H1 (cell line): ENCODE measurements at regions not wholly inside any gene's neighbourhood (a gene's known extent, or its start where the extent isn't known, plus 50 kb on each side); places are given as distances from the start of the nearest gene placed in this dataset.

ENCODE experiments used
- CTCF ChIA-PET: fragments of 300-600 bp; sonication (Branson Sonifier 250); formaldehyde crosslinking; loops from one replicate; lab custom pipeline; 2021; ENCODE audit not compliant: partially characterized antibody; lab: Charles Lee
- POLR2A ChIA-PET: fragments of 300-600 bp; sonication (Branson Sonifier 250); formaldehyde crosslinking; loops from one replicate; lab custom pipeline; 2021; ENCODE audit warnings: inconsistent platforms; ENCODE audit not compliant: partially characterized antibody; lab: Charles Lee
- DNase-seq, 2 experiments: peaks; one replicate each; pipeline versions ENCODE4 v3.0.0 to v3.0.0-alpha.2; 2010 to 2022; ENCODE audit warnings: low spot score in 2 of 2, low read depth in 1 of 2, mixed read lengths in 1 of 2
- FAIRE-seq: peaks from 2 replicates; lab custom pipeline; 2011; peaks lifted over from hg19 to GRCh38; lab: Jason Lieb, UNC
- H2AFZ ChIP-seq: 2 replicates; pipeline ENCODE4 v1.8.1; 2012; ENCODE audit warnings: low read length, inconsistent platforms
- H2AK5ac ChIP-seq: 2 replicates; pipeline ENCODE4 v1.6.1; 2013; ENCODE audit warnings: low read depth, low read length
- H2BK120ac ChIP-seq: replicated peaks from 2 replicates; pipeline ENCODE3; 2013; ENCODE audit warnings: low read depth, low read length, inconsistent platforms
- H2BK12ac ChIP-seq: 2 replicates; pipeline ENCODE4 v1.6.1; 2013; ENCODE audit warnings: low read depth, low read length
- H2BK15ac ChIP-seq: 2 replicates; pipeline ENCODE4 v1.6.1; 2013; ENCODE audit warnings: low read length
- H2BK20ac ChIP-seq: 2 replicates; pipeline ENCODE4 v1.6.1; 2013; ENCODE audit warnings: low read length
- H2BK5ac ChIP-seq: 2 replicates; pipeline ENCODE4 v1.6.1; 2013; ENCODE audit warnings: low read depth, low read length
- H3K14ac ChIP-seq: 2 replicates; pipeline ENCODE4 v1.6.1; 2013; ENCODE audit warnings: inconsistent platforms; ENCODE audit not compliant: insufficient read length
- H3K18ac ChIP-seq: 2 replicates; pipeline ENCODE4 v1.6.1; 2013; ENCODE audit warnings: low read length; ENCODE audit errors: extremely low read depth
- H3K23ac ChIP-seq: 2 replicates; pipeline ENCODE4 v1.6.1; 2013; ENCODE audit warnings: inconsistent platforms; ENCODE audit not compliant: insufficient read length
- H3K23me2 ChIP-seq: 2 replicates; pipeline ENCODE4 v1.6.1; 2013; ENCODE audit warnings: low read depth, low read length
- H3K27ac ChIP-seq: 2 replicates; pipeline ENCODE4 v1.6.1; 2011; ENCODE audit warnings: low read depth, low read length, inconsistent platforms
- H3K27me3 ChIP-seq, 4 experiments: replicated peaks in 1 of 4; 1 replicate in 1 of 4; 2 replicates in 3 of 4; pipeline versions ENCODE4 v1.6.1 to v1.8.1; 2011 to 2013; ENCODE audit warnings: low read length in 3 of 4, mild to moderate bottlenecking in 3 of 4, inconsistent platforms in 2 of 4, mixed read lengths in 2 of 4, moderate library complexity in 1 of 4; ENCODE audit not compliant: control insufficient read depth in 3 of 4, insufficient read depth in 3 of 4; ENCODE audit errors: extremely low read depth in 1 of 4
- H3K36me3 ChIP-seq, 4 experiments: 2 replicates each; pipeline versions ENCODE4 v1.6.1 to v1.8.1; 2011 to 2013; ENCODE audit warnings: mild to moderate bottlenecking in 4 of 4, low read length in 3 of 4, moderate library complexity in 2 of 4, control low read depth in 1 of 4, inconsistent platforms in 1 of 4; ENCODE audit not compliant: insufficient read depth in 4 of 4, control insufficient read depth in 2 of 4
- H3K4ac ChIP-seq: replicated peaks from 2 replicates; pipeline ENCODE3; 2013; ENCODE audit warnings: low read length, low read depth, mixed read lengths, inconsistent platforms; ENCODE audit not compliant: insufficient read length
- H3K4me1 ChIP-seq, 4 experiments: replicated peaks in 1 of 4; 1 replicate in 1 of 4; 2 replicates in 3 of 4; pipeline versions ENCODE4 v1.6.1 to v1.8.1; 2011 to 2013; ENCODE audit warnings: low read length in 3 of 4, inconsistent platforms in 2 of 4, mixed read lengths in 1 of 4; ENCODE audit not compliant: insufficient read depth in 4 of 4, control insufficient read depth in 3 of 4
- H3K4me2 ChIP-seq, 2 experiments: 2 replicates each; pipeline versions ENCODE4 v1.6.1 to v1.8.1; 2011 to 2013; ENCODE audit warnings: low read depth in 2 of 2, low read length in 2 of 2, control low read depth in 1 of 2, inconsistent platforms in 1 of 2, mild to moderate bottlenecking in 1 of 2; ENCODE audit not compliant: insufficient read depth in 1 of 2
- H3K4me3 ChIP-seq, 4 experiments: fragments of 200-600, 300-600 bp in 1 of 4; sonication (generic), shearing (Covaris generic), sonication (Bioruptor Twin) in 1 of 4; 2 replicates each; pipeline versions ENCODE4 v1.5.1 to v1.8.1; 2011 to 2016; ENCODE audit warnings: low read length in 4 of 4, low read depth in 3 of 4, control low read depth in 2 of 4, inconsistent platforms in 2 of 4, mild to moderate bottlenecking in 2 of 4, mixed read lengths in 1 of 4, moderate library complexity in 1 of 4; ENCODE audit not compliant: insufficient read depth in 2 of 4; ENCODE audit errors: extremely low read depth in 1 of 4
- H3K56ac ChIP-seq: replicated peaks from 2 replicates; pipeline ENCODE3; 2013; ENCODE audit warnings: low read depth, mild to moderate bottlenecking, mixed read lengths, low read length, inconsistent platforms; ENCODE audit not compliant: insufficient read length
- H3K79me1 ChIP-seq: 2 replicates; pipeline ENCODE4 v1.6.1; 2013; ENCODE audit warnings: low read depth, low read length, control low read depth
- H3K79me2 ChIP-seq, 2 experiments: 2 replicates each; pipeline versions ENCODE4 v1.6.1 to v1.8.1; 2012 to 2013; ENCODE audit warnings: low read length in 2 of 2, mild to moderate bottlenecking in 2 of 2, inconsistent platforms in 1 of 2; ENCODE audit not compliant: insufficient read depth in 2 of 2, control insufficient read depth in 1 of 2
- H3K9ac ChIP-seq, 4 experiments: replicated peaks in 1 of 4; 1 replicate in 1 of 4; 2 replicates in 3 of 4; pipeline versions ENCODE4 v1.6.1 to v1.8.1; 2011 to 2013; ENCODE audit warnings: low read depth in 3 of 4, low read length in 3 of 4, control low read depth in 2 of 4, mild to moderate bottlenecking in 2 of 4, moderate library complexity in 2 of 4, inconsistent platforms in 1 of 4; ENCODE audit errors: extremely low read depth in 1 of 4
- H3K9me3 ChIP-seq, 2 experiments: 2 replicates each; pipeline versions ENCODE4 v1.6.1 to v1.8.1; 2012 to 2013; ENCODE audit warnings: mild to moderate bottlenecking in 2 of 2, moderate library complexity in 2 of 2, control low read depth in 1 of 2, inconsistent platforms in 1 of 2, low read depth in 1 of 2, low read length in 1 of 2, mixed read lengths in 1 of 2; ENCODE audit not compliant: insufficient read depth in 2 of 2
- H4K20me1 ChIP-seq, 2 experiments: replicated peaks in 1 of 2; 2 replicates each; pipeline versions ENCODE3 to v1.8.1; 2011 to 2013; ENCODE audit warnings: inconsistent platforms in 2 of 2, low read length in 2 of 2, mild to moderate bottlenecking in 1 of 2; ENCODE audit not compliant: insufficient read depth in 2 of 2, control insufficient read depth in 1 of 2
- H4K5ac ChIP-seq: 2 replicates; pipeline ENCODE4 v1.6.1; 2013; ENCODE audit warnings: low read length, low read depth, mixed read lengths, inconsistent platforms; ENCODE audit not compliant: insufficient read length
- H4K8ac ChIP-seq: 2 replicates; pipeline ENCODE4 v1.8.0; 2013; ENCODE audit warnings: mild to moderate bottlenecking, moderate library complexity, low read length, inconsistent platforms; ENCODE audit not compliant: insufficient read depth; ENCODE audit errors: extremely low read depth
- H4K91ac ChIP-seq: replicated peaks from 2 replicates; pipeline ENCODE3; 2013; ENCODE audit warnings: low read length, mixed read lengths, inconsistent platforms; ENCODE audit not compliant: insufficient read length
- BACH1 ChIP-seq: IDR thresholded peaks from 2 replicates; pipeline ENCODE4 v1.6.1; 2012; ENCODE audit warnings: low read length, improper control_type of control experiment
- BRCA1 ChIP-seq: IDR thresholded peaks from 2 replicates; pipeline ENCODE4 v1.6.1; 2012; ENCODE audit warnings: low read depth, low read length, improper control_type of control experiment
- CTBP2 ChIP-seq: IDR thresholded peaks from 2 replicates; pipeline ENCODE4 v1.7.0; 2011; ENCODE audit warnings: borderline replicate concordance, mild to moderate bottlenecking, moderate library complexity, mixed read lengths, low read length; ENCODE audit not compliant: insufficient read depth, insufficient read length
- CTCF ChIP-seq, 3 experiments: IDR thresholded peaks; 1 replicate in 2 of 3; 2 replicates in 1 of 3; pipeline versions ENCODE4 v1.5.1 to v1.6.1; 2011; ENCODE audit warnings: low read length in 3 of 3, mild to moderate bottlenecking in 3 of 3, inconsistent platforms in 2 of 3, low read depth in 1 of 3, moderate library complexity in 1 of 3; ENCODE audit not compliant: insufficient read depth in 1 of 3; ENCODE audit errors: control extremely low read depth in 1 of 3
- JUN ChIP-seq: IDR thresholded peaks from 2 replicates; pipeline ENCODE4 v1.6.1; 2011; ENCODE audit warnings: low read depth, mild to moderate bottlenecking, improper control_type of control experiment, low read length
- JUND ChIP-seq: IDR thresholded peaks from 2 replicates; pipeline ENCODE4 v1.6.1; 2011; ENCODE audit warnings: mild to moderate bottlenecking, improper control_type of control experiment, low read length
- POLR2A ChIP-seq, 2 experiments: IDR thresholded peaks; 1 replicate in 1 of 2; 2 replicates in 1 of 2; pipeline ENCODE4 v1.6.1; 2011; ENCODE audit warnings: low read depth in 2 of 2, low read length in 2 of 2, mild to moderate bottlenecking in 2 of 2; ENCODE audit errors: control extremely low read depth in 1 of 2
- RAD21 ChIP-seq, 2 experiments: IDR thresholded peaks in 1 of 2; conservative IDR thresholded peaks in 1 of 2; 2 replicates each; pipeline ENCODE4 v1.6.1; 2011; ENCODE audit warnings: low read depth in 2 of 2, low read length in 2 of 2, improper control_type of control experiment in 1 of 2, inconsistent platforms in 1 of 2, mild to moderate bottlenecking in 1 of 2, moderate library complexity in 1 of 2
- SP2 ChIP-seq: IDR thresholded peaks from 2 replicates; pipeline ENCODE4 v1.6.1; 2012; ENCODE audit warnings: mild to moderate bottlenecking, low read length, inconsistent platforms
- SP4 ChIP-seq: IDR thresholded peaks from 2 replicates; pipeline ENCODE4 v1.6.1; 2012; ENCODE audit warnings: low read length, inconsistent platforms
- WGBS, 2 experiments: shearing (Covaris generic) in 1 of 2; methylation state at CpG; one replicate each; pipeline versions ENCODE4 v1.1.6 to v1.1.7; 2013 to 2015; ENCODE audit warnings: low lambda C conversion rate in 2 of 2, mixed read lengths in 2 of 2, inconsistent platforms in 1 of 2, low coverage in 1 of 2, missing lambda C conversion rate in 1 of 2; ENCODE audit not compliant: insufficient replicate concordance in 2 of 2, insufficient coverage in 1 of 2, insufficient read length in 1 of 2; ENCODE audit errors: extremely low coverage in 1 of 2, missing lambda C conversion rate in 1 of 2; 5-methylcytosine and 5-hydroxymethylcytosine counted together

- Histone ChIP-seq H4K20me1 (no peaks in the 10 kb centered on the region), H4K91ac (no peak overlapping the region), H3K36me3 (no peaks in the 10 kb centered on the region), H3K9ac (no peak overlapping the region), H3K23me2 (no peaks in the 10 kb centered on the region), H2AK5ac (no peak overlapping the region), H3K18ac (no peak overlapping the region), H3K4me1 (peaks cover 0 to under 1% (median 0%) of the 10 kb centered on the region in 4 experiments; a peak in 3 of 7 replicates), H3K9me3 (no peaks in the 10 kb centered on the region), H3K4me2 (no peak overlapping the region), H2AFZ (no peak overlapping the region), H3K4me3 (no peak overlapping the region), H3K56ac (no peak overlapping the region), H3K23ac (no peak overlapping the region), H2BK20ac (no peak overlapping the region), H3K14ac (no peak overlapping the region), H4K5ac (no peak overlapping the region), H3K79me1 (no peaks in the 10 kb centered on the region), H3K27ac (no peak overlapping the region), H2BK120ac (no peak overlapping the region), H3K79me2 (no peaks in the 10 kb centered on the region), H4K8ac (no peak overlapping the region), H2BK15ac (no peak overlapping the region), H2BK12ac (no peak overlapping the region), H2BK5ac (no peak overlapping the region), H3K27me3 (no peaks in the 10 kb centered on the region), H3K4ac (no peak overlapping the region)
- WGBS, 2 experiments, result 57% methylated on average over 3 of the region's 3 CpGs; no CpG with 5 or more reads in 1 of the 2 experiments
- DNase-seq (no peak), FAIRE-seq (no peak)
- no peak for TF ChIP-seq BRCA1
- no peak for TF ChIP-seq JUN
- no peak for TF ChIP-seq JUND
- TF ChIP-seq CTCF (IDR thresholded peaks at IDR 0.05; ENCODE audit: control extremely low read depth in 1 of 3, insufficient read depth in 1 of 3, low read depth in 1 of 3, low read length in 3 of 3), result peak in 1 of 3 experiments; percentile 35; a peak in 2 of 4 replicates
- TF ChIP-seq BACH1, result no peak
- TF ChIP-seq POLR2A (IDR thresholded peaks at IDR 0.05; ENCODE audit: control extremely low read depth in 1 of 2, low read depth in 2 of 2, low read length in 2 of 2), result no peak
- TF ChIP-seq RAD21 (IDR thresholded peaks at IDR 0.05 in 1 of 2, conservative IDR thresholded peaks at IDR 0.05 in 1 of 2; ENCODE audit: low read depth in 2 of 2, low read length in 2 of 2), result peak; percentile 60 to 69
- no peak for TF ChIP-seq CTBP2
- no peak for TF ChIP-seq SP4
- TF ChIP-seq SP2, result no peak
- ChIA-PET CTCF (interaction anchor here (0.5 to 1.2 kb wide), 4 partner anchors 11 to 801 kb away, joined by 3 to 4 read pairs (median 4); no protein-coding TSS in a partner anchor), POLR2A (no interaction called here)
These were observed 317.8 kb upstream of the ZNF521 start for GRCh38 chr18:25669741-25670140.
